ENCODE measurements at regions not wholly inside any gene's neighbourhood (a gene's known extent, or its start where the extent isn't known, plus 50 kb on each side); places are given as distances from the start of the nearest gene placed in this dataset.

- no peak for DNase-seq
These were observed 195.4 kb upstream of the ARL4C start for GRCh38 chr2:234691968-234692955.

- DNase-seq = no peak
These were observed 194.3 kb upstream of the ARL4C start for GRCh38 chr2:234691214-234691575.

- no peak for DNase-seq
These were observed 193.8 kb upstream of the ARL4C start for GRCh38 chr2:234690569-234691213.

- DNase-seq = no peak
These were observed 193.1 kb upstream of the ARL4C start for GRCh38 chr2:234689911-234690379.

GRCh38 chr2:234687718-234688475, 191.0 kb upstream of the ARL4C start:
- no peak for DNase-seq

- no peak for DNase-seq
These were observed 189.4 kb upstream of the ARL4C start for GRCh38 chr2:234686088-234686890.

GRCh38 chr2:234684466-234684865, 187.6 kb upstream of the ARL4C start:
- DNase-seq = no peak

GRCh38 chr2:234683950-234684349, 187.1 kb upstream of the ARL4C start:
- DNase-seq = no peak

GRCh38 chr2:234682492-234683228, 185.8 kb upstream of the ARL4C start:
- no peak for DNase-seq

- no peak for DNase-seq
These were observed 184.1 kb upstream of the ARL4C start for GRCh38 chr2:234680688-234681619.

GRCh38 chr2:234679741-234680687, 183.1 kb upstream of the ARL4C start:
- no peak for DNase-seq

- DNase-seq = no peak
These were observed 182.4 kb upstream of the ARL4C start for GRCh38 chr2:234679301-234679740.

- no peak for DNase-seq
These were observed 181.8 kb upstream of the ARL4C start for GRCh38 chr2:234678711-234679110.

- no peak for DNase-seq
These were observed 181.1 kb upstream of the ARL4C start for GRCh38 chr2:234677758-234678538.

GRCh38 chr2:234676783-234677450, 180.0 kb upstream of the ARL4C start:
- DNase-seq = no peak

- DNase-seq = no peak
These were observed 179.4 kb upstream of the ARL4C start for GRCh38 chr2:234676109-234676782.

GRCh38 chr2:234674781-234675201, 177.9 kb upstream of the ARL4C start:
- no peak for DNase-seq
